ENCODE measurements at regions not wholly inside any gene's neighbourhood (a gene's known extent, or its start where the extent isn't known, plus 50 kb on each side); places are given as distances from the start of the nearest gene placed in this dataset.

GRCh38 chr4:138770818-138771217 is 244.8 kb upstream of the NOCT start:
- Histone ChIP-seq H3K9me3 (no peaks in the 10 kb centered on the region), H3K27ac (no peak overlapping the region), H3K36me3 (no peaks in the 10 kb centered on the region), H3K4me3 (no peak overlapping the region), H3K27me3 (replicated peaks; ENCODE audit: insufficient read depth) (no peaks in the 10 kb centered on the region), H3K4me1 (ENCODE audit: control insufficient read depth in 1 of 2, low read depth in 2 of 2) (no peaks in the 10 kb centered on the region)
- no peak for DNase-seq (ENCODE audit: low spot score)
- ATAC-seq (ENCODE audit: insufficient number of reproducible peaks, low FRiP score, low read depth) = no peak
- TF ChIP-seq CTCF (IDR thresholded peaks at IDR 0.05) = no peak

- ATAC-seq (ENCODE audit: insufficient number of reproducible peaks, low FRiP score, low read depth) = no peak
- H3K27ac ChIP-seq = no peak overlapping the region
These were observed 249.2 kb upstream of the NOCT start for GRCh38 chr4:138766332-138766731.

GRCh38 chr4:138765442-138765841 is 250.1 kb upstream of the NOCT start:
- no peak overlapping the region for H3K27ac ChIP-seq
- H3K36me3 ChIP-seq = no peaks in the 10 kb centered on the region
- ATAC-seq (ENCODE audit: insufficient number of reproducible peaks, low FRiP score, low read depth) = no peak
- DNase-seq (ENCODE audit: low spot score) = no peak
- H3K9me3 ChIP-seq = no peaks in the 10 kb centered on the region
- no peaks in the 10 kb centered on the region for H3K27me3 ChIP-seq (replicated peaks; ENCODE audit: insufficient read depth)
- no peaks in the 10 kb centered on the region for H3K4me1 ChIP-seq (ENCODE audit: control insufficient read depth in 1 of 2, low read depth in 2 of 2)
- no peak overlapping the region for H3K4me3 ChIP-seq
- TF ChIP-seq CTCF (IDR thresholded peaks at IDR 0.05) = no peak

More at GRCh38 chr4:138766332-138766731, 249.2 kb upstream of the NOCT start:
- Histone ChIP-seq H3K4me1 (ENCODE audit: control insufficient read depth in 1 of 2, low read depth in 2 of 2) (no peaks in the 10 kb centered on the region), H3K27me3 (replicated peaks; ENCODE audit: insufficient read depth) (no peaks in the 10 kb centered on the region), H3K36me3 (no peaks in the 10 kb centered on the region), H3K4me3 (no peak overlapping the region), H3K9me3 (no peaks in the 10 kb centered on the region)
- TF ChIP-seq CTCF (IDR thresholded peaks at IDR 0.05) = no peak
- no peak for DNase-seq (ENCODE audit: low spot score)

GRCh38 chr4:138761638-138762220 is 253.9 kb upstream of the NOCT start:
- H3K36me3 ChIP-seq = no peaks in the 10 kb centered on the region
- ATAC-seq (ENCODE audit: insufficient number of reproducible peaks, low FRiP score, low read depth) (no peak), DNase-seq (ENCODE audit: low spot score) (no peak)
- TF ChIP-seq CTCF (IDR thresholded peaks at IDR 0.05) = no peak
- H3K4me1 ChIP-seq (ENCODE audit: control insufficient read depth in 1 of 2, low read depth in 2 of 2) = peaks cover 0 to 5% of the 10 kb centered on the region in 2 donors
- H3K4me3 ChIP-seq = no peak overlapping the region
- H3K9me3 ChIP-seq = no peaks in the 10 kb centered on the region
- H3K27ac ChIP-seq = no peak overlapping the region
- H3K27me3 ChIP-seq (replicated peaks; ENCODE audit: insufficient read depth) = no peaks in the 10 kb centered on the region

GRCh38 chr4:138759554-138759902 is 256.1 kb upstream of the NOCT start:
- H3K27ac ChIP-seq = no peak overlapping the region
- DNase-seq (ENCODE audit: low spot score) (no peak), ATAC-seq (ENCODE audit: insufficient number of reproducible peaks, low FRiP score, low read depth) (no peak)
- no peaks in the 10 kb centered on the region for H3K9me3 ChIP-seq
- no peaks in the 10 kb centered on the region for H3K36me3 ChIP-seq
- no peaks in the 10 kb centered on the region for H3K27me3 ChIP-seq (replicated peaks; ENCODE audit: insufficient read depth)
- no peak overlapping the region for H3K4me3 ChIP-seq
- no peak for TF ChIP-seq CTCF (IDR thresholded peaks at IDR 0.05)
- H3K4me1 ChIP-seq (ENCODE audit: control insufficient read depth in 1 of 2, low read depth in 2 of 2) = peaks cover 0 to 5% of the 10 kb centered on the region in 2 donors
